Stimulated activated CD8-positive, alpha-beta memory T cell treated with anti-CD3 and anti-CD28 coated beads, Interleukin-7, amount 100 ng/mL, for 24 hours (primary cell): ENCODE measurements at regions not wholly inside any gene's neighbourhood (a gene's known extent, or its start where the extent isn't known, plus 50 kb on each side); places are given as distances from the start of the nearest gene placed in this dataset.

ENCODE experiments used
- DNase-seq: peaks from one replicate; pipeline ENCODE4 v3.0.0-alpha.2; 2020; ENCODE audit warnings: low read depth

DNA sequence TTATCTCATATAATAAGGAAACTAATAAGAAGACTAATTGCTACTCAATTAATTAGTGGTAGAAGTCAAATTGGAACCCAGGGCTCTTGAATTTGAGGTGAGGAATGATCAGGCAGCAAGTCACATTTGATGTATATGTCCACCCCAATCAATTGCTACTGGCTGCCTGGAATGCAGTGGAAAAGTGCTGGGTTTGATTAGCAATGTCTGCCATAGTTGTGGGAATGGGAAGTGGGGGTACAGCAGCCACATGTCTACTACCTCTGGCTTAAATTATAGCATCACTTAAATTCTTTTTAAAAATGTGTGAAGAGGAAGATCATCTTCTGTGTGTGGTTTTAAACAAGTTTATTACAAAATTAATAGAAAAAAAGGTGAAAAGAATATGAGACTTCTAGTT lies 50.8 kb upstream of the NAV2 start:
- DNase-seq = no peak

DNA sequence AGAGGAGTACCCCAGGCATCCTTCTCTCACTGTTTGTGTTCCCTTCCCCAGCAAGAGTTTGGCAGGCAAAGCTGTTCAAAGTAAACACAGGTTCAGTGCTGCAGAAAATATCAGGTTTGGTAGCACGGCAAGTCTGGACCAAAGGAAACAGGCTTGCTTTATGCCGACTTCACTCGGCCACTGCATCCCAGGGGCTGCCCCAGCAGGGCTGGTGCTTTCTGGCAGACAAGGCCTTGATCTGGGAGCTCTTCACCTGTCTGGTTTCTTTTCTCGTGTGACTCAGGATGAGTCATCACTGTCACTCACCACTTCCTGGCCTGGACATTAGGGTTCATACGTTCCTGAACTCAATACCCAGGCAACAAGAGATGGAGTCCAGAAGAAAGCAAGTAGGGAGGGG lies 52.6 kb upstream of the NAV2 start:
- DNase-seq = no peak

DNA sequence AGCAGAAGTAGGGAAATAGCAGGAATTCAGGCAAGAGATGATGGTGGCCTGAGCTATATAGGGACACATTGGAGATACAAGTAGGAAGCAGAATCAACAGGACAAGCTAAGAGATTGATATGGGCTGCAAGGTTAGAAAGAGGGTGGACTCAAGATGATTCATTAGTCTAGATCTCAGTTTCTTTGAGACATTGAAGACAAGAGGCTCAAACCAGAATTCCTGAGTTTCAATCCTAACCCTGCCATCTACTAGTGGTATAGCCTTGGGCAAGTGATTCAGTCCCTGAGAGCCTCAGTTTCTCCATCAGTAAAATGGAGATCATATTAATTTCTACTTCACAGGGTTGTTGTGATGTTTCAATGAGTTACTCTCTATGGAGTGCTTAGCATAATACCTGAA lies 53.1 kb upstream of the NAV2 start:
- DNase-seq = no peak

DNA sequence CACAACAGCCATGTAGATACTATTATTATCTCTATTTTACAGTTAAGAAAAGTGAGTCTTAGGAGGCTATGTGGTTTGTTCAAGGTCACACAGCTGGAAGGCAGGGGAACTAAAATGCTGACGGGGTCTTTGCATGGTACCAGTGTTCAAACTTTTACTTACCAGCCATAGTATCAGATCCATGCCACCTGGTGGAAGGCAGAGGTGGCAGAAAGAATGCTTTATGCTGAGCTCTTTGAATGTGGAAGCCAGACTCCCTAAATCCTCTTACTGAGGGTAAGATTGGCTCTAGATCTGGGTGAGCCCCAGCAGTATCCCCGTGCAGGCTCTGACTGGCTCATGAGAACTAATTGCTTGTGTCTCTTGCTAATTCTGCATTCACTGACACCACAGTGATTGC lies 54.3 kb upstream of the NAV2 start:
- no peak for DNase-seq

DNA sequence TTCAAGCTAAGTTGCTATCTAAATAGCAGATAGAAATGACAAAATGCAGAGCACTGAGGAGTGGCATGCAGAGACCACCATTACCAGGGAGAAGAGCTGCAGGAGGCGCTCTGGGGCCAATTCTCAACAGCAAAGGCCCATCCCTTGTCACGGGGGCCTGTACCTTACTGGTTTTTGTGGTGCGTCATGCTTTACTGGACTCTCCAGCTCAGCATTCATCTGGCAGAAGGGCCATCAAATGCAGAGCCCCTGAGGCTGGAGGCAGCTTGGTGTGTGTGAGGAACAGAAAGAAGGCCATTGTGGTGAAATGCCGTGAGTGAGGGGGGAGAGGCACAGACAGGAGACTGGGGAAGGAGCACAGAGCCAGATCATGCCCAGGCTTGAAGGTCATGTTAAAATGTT lies 56.5 kb upstream of the NAV2 start:
- no peak for DNase-seq

DNA sequence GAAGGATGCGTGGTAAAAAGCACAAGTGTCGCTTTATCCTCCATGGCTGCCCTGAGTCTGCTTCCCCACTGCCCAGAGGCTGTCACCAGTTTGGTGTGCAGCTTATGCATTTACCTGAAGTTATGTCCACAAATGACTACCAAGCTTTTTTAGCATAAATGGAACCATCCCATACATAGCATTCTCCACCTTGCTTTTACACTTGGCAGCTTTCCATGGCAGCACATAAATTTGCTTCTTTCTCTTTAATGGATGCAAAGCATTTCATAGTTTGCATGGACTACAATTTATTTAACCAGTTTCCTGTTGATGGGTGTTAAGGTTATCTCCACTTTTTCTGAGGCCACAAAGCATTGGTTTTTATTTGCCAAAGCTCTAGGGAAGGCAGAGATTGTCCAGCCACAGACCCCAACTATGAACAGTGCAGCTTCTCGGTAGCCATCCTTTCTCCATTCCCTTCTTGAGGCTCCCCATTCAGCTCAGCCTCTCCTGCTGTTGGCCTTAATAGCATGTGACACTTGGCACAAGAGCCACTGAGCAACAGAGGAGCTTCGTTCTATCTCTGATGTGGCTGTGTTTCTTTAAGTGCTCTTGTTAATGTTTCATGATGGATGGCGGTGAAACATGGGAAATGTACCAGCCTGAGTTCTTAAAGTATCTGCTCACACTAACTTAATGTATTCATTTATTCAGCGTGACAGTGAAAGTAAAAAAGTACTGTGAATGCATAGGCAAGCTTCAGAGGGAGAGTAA lies 59.8 kb upstream of the NAV2 start:
- DNase-seq = no peak

DNA sequence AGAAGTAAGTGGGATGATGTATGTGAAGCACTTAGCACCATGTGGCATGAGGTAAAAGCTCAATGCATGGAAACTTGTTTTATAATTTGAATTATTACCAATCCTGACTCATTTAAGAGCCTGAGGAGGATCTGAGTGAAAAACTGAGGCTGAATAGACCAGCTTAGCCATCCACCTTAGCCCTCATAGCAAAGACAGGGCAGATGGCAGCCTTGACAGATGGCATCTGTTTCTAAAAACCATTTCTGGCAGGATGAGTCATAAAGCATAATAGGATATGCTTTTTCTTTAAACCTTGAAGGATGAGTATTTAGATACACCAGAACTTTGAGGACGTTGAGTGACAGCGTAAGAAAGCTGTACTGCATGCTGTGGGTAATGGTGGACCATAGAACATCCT lies 61.0 kb upstream of the NAV2 start:
- DNase-seq = no peak

DNA sequence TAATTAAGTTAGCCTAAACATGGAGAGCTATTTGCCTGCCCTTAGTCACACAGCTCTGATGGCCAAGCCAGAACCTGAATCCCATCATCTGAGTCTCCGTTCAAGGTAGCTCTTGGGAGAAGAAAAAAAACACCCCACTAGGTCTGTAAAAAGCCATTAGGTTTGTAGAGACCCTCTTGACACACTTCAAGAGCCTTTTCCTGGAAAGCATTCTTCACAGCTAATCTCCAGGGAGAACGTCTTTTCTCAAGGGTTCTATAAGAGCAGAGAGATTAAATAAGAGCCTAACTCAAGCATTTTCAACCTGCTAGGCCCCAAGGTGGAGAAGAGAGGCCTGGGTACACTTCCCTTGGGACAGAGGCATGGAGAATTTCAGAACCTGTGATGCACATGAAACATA lies 61.6 kb upstream of the NAV2 start:
- DNase-seq = no peak

DNA sequence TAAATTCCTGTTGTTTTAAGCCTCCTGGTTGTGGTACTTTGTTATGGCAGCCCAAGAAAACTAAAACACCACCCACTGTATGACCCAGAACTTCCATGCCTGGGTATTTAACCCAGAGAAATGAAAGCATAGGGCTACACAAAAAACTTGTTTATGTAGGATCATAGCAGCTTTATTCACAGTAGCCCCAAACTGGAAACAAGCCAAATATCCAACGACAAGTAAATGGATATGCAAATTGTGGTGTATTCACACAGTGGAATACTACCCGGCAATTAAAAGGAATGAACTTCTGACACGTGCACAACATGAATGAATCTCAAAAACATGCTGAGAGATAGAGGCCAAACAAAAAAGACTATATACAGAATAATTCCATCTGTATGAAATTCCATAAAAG lies 62.2 kb upstream of the NAV2 start:
- DNase-seq = no peak

DNA sequence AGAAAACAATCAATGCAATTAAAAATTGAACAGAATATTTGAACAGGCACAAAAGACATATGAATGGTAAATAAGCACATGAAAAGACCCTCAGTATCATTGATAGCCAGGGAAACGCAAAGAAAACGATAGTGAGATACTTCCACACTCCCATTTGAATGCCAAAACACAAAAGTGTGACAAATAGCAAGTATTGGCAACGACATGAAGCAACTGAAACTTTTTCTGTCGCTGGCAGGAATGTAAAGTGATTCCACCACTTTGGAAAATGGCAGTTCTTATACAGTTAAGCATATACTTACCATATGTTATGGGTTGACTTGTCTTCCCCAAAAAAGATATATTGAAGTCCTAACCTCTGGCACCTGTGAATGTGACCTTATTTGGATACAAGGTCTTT lies 62.9 kb upstream of the NAV2 start:
- no peak for DNase-seq

DNA sequence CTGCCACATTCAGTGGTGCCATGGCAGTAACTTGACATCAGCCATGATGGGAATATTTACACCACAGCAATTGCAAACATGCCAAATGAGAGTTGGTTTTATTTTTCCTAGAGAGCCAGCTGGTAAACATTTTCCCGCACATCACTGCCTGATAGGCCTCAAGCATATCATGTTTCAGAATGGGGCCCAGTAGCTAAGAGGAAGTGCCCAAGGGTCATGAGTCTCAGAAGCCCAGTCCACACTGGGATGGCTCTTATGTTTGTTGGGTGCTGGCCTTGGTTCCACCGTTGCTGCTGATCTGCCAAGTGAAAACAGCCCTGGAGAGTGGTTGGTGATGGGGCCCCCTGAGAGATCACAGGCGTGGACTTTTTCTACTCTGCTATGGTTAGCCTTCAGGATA lies 64.3 kb upstream of the NAV2 start:
- no peak for DNase-seq

DNA sequence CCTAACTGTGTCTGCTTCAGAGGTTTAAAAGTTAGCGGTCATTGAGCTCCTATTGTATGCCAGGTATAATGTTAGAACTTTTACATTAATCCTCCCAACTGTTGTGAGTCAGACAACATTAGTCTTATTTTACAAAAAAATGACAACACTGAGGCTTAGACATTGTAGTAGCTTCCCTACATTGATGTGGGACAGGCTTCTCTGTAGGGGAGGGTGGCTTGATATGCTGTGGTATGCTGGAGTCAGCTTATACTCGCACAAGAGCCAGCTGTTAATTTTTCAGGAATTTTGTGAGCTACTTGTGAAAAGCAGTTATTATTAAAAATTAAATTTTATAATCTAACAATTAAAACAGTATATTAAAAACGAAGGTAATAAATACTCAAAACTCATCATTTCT lies 64.8 kb upstream of the NAV2 start:
- DNase-seq = no peak

DNA sequence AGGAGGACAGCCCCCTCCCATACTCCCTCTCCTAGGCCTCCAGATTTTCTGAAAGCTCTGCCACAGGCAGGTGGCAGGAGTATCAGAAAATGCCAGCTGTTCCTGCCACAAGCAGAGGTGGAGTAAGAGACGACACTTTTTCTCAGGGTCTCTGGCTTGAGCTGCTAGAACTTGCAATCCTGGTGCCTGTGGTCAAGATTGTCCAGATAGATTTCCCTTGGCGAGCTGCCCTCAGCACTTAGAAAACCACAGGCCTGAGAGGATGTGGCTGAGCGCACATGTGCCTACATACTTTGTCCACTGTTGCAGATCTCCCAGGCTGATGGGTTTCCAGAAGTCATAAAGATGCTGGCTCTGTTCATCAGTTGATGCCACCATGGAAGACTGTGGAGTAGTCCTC lies 65.7 kb upstream of the NAV2 start:
- no peak for DNase-seq

DNA sequence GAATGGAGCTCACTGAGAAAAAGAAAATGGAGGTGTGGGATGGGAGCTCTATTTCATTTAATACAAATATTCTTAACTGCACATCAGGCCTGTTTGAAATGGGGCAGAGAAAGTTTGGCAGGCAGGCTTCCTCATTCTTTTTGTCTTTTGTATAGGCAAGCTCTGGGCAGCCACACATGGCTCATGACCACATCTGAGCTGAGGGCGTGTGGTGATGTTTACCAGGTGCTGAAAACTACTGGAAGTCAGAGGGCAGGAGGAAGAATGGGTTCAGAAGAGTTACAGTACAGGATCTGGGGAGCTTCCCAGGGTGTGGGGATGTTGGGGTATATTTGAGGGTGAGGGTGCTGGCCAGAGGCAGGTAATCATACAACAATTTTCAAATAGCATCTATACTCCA lies 66.3 kb upstream of the NAV2 start:
- DNase-seq = no peak

DNA sequence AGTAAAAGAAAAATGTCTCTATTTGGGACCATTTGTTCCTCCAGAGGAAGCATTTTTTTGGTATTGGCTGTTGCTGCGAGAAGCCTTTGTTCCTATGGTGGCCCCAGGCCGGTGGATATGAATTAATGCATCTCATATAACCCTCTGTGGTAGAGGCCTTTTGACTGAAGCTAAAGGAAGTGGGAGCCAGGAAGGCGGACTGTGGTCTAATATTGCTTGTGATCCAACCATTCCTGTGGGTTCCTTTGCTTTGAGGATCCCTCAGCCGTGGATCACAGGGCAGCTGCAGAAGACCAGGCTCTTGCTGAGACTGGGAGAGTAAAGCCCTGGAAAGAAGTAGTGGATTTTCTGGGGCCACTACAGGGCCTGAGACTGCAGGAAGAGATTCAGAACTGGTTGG lies 68.3 kb upstream of the NAV2 start:
- DNase-seq = no peak

DNA sequence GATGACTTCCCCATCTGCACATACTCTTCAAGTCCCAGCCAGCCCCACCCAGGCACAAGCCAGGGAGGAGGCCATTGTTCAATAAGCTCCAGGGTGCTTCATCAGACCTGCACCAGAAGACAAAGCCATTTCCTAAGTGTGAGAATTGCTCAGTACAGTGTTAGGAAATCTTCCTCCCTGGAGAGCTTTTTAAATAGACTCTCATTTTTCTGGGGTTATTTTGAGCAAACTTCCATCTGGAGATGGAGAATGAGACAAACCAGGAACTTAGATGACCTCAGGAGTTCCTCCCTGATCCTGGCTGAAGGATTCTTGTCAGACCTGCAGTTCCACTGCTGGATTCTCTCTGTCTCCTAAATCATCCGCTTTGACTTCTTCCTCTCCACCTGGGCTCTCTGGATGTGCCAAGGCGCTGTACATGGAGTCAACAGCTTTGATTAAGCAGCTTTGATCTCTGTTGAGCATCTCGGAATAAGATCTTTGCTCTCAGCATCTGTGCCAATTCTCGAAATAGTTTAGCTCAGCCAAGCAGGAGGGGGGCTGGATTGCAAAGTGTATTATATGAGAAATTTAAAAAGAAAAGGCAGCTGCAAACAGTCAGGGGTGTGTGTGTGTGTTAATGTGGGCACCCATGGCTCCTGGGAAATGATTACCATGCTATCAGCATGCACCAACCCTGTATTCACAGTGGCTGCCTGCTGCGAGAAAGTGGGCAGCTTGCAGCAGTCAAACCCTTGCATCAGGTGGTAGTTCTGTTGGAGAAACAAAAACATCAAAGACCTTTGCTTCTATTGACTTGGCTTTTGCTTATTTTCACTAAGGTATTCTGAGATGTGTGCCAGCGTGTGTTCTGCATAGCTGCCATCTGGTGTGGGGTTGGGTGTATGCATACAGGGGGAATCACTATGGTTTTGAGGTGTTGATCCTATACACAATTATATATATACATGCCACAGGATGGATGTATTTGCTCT lies 70.2 kb upstream of the NAV2 start:
- DNase-seq = no peak

DNA sequence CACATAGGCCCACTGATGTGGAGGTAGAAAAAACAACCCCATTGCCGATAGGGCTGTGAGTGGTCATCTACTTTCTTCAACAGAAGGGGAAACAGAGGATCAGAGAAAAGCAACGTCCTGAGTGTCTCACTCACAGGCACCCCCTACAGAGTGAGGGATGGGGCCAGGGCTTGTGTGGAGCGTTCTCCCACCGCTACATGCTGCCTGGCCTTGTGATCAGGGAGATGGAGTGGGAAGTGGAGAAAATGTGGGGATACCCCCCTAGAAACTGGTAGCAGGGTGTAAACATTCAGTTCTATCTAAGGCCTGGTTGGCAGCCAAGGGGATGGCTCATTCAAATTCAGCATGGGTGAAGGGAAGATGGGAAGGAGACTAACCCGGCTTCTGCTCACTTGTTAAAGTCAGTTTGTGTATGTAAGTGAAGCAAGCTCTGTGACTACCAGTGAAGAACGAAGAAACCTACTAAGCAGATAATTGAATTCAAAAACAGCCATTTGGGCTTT lies 73.0 kb upstream of the NAV2 start:
- no peak for DNase-seq

DNA sequence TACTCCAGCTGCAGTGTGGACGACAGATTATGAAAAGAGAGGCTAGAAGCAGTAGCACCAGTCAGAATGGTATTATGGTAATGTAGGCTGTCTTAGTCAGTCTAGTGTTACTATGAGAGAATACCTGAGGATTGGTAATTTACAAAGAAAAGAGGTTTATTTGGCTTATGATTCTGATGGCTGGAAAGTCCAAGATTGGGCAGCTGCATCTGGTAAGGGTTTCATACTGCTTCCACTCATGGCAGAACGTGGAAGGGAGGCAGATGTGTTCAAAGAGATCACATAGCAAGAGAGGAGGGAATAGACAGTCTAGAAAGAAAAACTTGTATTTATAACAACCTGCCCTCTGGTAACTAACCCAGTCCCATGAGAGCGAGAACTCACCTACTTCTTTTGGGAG lies 77.3 kb upstream of the NAV2 start:
- no peak for DNase-seq

DNA sequence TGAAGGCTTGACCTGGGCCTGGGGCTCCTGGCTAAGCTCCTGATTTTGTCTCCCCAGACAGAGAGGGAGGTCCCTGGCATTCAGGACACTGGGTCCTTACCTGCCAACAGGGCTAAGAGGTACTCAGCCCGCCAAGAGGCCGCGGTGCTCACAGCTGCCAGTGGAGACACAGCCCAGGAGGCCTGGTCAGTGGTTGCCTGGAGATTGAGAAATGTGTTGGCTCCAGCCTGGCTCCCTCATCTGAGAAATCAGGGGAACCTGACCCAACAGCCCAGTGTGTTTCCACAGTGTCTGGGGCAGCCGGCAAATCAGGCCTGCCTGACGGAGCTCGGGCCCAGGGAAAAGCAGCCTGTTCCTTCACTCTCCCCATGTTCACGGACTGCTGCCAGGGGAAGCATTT lies 79.4 kb upstream of the NAV2 start:
- DNase-seq = no peak

DNA sequence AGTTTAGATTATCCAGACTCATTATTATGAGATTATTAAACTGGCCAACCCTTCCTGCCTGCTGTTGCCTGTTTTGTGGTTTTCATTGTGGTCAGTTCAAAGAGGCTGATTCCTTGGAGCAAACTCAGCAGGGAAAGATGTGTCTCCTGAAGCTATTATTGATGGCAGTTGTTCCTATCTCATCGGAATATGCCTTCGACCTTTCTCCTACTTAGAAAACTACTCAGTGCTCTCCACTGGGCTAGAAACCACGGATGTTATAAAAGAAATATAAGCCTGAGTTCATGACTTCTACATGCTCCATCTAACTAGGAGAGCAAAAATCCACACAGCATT lies 80.2 kb upstream of the NAV2 start:
- no peak for DNase-seq

DNA sequence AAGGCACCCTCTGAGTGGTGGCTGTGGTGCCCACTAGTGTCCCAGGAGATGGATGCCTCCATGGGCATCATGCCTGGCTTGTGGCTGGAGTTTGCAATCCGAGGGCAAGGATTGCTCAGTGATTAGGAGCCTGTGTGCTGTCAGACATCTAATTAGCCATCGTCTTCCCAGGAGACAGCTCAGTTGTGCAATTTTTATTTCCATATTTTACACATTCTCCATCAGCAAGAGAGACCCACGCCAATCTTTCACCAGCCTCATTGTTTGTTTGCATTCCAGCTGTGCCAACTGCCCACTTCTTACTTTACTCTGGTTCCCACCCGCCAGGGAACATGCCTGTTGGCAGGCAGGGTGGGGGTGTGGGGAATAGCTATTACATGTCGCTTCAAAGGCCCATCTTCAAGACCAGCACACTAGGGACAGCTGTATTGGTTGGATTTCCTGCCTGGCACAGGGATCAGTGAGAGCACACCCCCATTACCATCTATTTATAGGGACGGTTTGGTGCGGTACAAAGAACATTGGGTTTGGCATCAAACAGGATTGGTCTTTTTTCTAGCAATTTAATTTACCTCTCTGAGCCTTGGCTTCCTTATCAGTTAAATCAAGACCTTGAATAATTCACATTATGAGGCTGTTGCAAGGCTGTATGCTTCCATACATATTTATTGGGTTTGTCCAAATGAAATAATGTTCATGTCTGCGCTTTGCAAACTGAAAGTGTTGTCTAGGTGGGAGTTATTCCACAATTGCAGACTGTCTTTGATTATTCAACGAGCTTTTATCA lies 80.7 kb upstream of the NAV2 start:
- DNase-seq = no peak

DNA sequence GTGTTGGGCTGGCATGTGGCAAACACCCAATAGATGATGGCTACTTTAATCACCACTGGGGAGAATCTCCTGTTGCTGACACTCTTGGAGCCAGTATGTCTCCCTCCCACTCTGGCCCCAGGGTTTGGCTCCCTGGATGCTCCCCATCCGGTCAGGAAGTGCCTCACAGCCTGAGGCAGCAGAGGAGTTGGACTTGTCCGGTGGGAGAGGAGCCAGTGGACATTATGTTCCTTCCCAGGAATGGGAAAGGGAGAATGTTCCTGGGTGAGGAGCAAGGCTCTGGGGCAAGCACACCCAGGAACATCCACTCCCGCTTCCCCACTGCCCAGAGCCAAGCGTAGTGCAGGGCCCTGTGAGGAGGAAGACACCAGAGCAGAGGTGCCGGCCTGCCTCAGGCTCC lies 84.6 kb upstream of the NAV2 start:
- no peak for DNase-seq

DNA sequence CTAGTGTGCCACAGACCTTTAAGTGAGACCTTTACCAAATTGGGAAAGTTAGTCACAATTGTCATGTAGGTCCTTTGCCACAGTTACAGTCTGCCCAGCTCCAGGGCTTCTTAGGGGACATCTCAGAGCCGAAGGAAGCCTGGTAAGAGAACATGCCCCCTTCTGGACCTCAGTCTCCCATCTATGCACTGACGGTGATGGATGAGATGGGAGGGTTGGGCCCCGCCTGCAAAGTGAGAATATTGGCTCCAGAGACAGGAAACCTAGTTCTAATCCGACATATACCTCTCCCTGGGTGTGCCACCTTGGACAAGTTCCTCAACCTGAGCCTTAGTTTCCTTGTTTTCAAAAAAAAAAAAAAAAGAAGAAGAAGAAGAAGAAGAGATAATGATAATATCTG lies 85.1 kb upstream of the NAV2 start:
- DNase-seq = no peak
